Sciatic nerve (tissue), 2 donors: ENCODE measurements at regions not wholly inside any gene's neighbourhood (a gene's known extent, or its start where the extent isn't known, plus 50 kb on each side); places are given as distances from the start of the nearest gene placed in this dataset.
A peak's percentile ranks its signal among the peaks of the same experiment; 100 is the strongest.

Experiments used
- ATAC-seq: fragments of 200-7000 bp; cut with Tn5 transposase; one replicate; pipeline ENCODE4 v1.9.1; 2020; ENCODE audit warnings: mild to moderate bottlenecking, moderate library complexity
- DNase-seq: peaks from one replicate; pipeline ENCODE4 v3.0.0-alpha.2; 2020; ENCODE audit warnings: low spot score
- intact Hi-C: fragments of 100-400 bp; cut with DNase I; formaldehyde crosslinking; loops from one replicate; pipeline ENCODE4 v1.14.2; 2022
- donor health status: DM: no; HTN: no; CAD: no.
- donor health status: DM: no; HTN: no; CAD: no.

GRCh38 chr18:45251236-45251635 is 364.0 kb upstream of the SLC14A2 start:
- no peak for DNase-seq
- intact Hi-C loops = no loop called here
- no peak for ATAC-seq

DNA sequence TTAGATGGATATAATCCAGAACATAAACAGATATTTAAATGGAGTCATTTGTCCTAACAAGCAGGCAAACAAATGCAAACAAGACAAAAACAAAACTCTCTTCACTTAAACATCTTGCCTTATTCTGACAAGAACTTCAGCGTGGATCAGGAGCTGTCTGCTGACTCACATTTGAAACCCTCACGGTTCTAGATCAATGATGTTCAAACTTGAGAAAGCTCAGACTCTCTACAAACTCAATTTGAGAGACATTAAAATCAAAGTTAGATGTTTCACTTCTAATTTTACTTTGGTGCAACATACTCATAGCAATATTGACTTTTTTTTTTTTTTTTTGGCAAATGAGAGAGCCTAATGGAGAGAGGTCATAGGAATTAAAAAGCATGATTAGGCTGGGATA is 362.8 kb upstream of the SLC14A2 start:
- no peak for DNase-seq
- intact Hi-C loops = no loop called here
- no peak for ATAC-seq

- intact Hi-C loops = no loop called here
- no peak for DNase-seq
- no peak for ATAC-seq
Measured at GRCh38 chr18:45253056-45253565, 362.2 kb upstream of the SLC14A2 start.

- ATAC-seq (peak; percentile 38), DNase-seq (no peak)
- intact Hi-C loops = no loop called here
Measured at GRCh38 chr18:45253973-45254708, 361.1 kb upstream of the SLC14A2 start.

DNA sequence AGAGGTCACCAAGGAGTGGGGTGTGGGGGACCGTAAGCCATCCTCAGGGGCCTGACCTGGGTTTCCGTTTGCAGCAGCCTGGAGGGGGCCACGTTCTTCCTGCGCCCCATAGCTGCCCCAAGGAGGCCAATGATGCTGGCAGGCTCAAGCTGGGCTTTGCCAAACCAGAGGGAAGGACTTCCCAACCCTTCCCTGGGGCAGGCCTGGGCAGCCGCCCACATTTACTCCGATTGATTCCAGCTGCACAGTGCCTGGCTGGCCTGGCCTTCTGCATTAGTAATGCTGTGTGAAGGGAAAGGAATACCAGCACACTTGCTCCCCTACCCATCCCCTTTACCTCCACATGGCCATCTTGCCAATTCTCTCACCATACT is 360.6 kb upstream of the SLC14A2 start:
- ATAC-seq = peak; percentile 91
- intact Hi-C loops = no loop called here
- DNase-seq = peak; percentile 77

DNA sequence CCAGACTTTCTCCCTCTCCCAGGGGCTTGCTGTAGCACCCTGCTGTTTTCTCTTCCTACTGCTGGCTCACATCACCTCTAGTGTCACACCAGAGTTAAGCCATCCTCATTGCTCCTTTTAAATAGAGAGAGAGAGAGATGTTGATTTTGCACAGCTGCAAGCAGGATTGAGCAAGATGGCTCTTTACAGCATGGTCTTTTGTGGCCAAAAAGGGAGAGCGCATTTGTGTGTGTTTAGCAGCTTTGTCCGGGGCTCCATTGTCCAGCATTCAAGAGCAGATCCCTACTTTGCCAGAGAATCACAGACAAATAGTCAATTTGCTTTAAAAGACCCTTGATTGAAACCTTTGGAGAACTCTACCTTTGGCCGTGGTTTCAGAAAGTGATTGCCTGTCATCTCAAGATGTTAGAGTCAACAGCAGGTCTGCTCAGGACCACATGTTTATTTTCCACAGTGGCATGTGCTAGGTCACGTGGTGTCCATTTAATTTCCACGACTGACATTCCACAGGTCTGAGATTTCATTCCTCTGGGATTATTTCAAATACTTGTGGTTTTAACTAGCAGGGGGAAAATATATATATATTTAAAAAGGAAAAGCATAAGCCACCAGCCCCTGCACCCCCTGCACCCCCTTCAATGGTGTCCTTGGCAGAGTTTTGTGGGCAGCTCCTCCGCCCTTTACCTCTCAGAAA is 359.9 kb upstream of the SLC14A2 start:
- no peak for DNase-seq
- intact Hi-C loops = no loop called here
- peak; percentile 91 for ATAC-seq

GRCh38 chr18:45260125-45260524 is 355.2 kb upstream of the SLC14A2 start:
- ATAC-seq (no peak), DNase-seq (no peak)
- intact Hi-C loops = no loop called here

DNA sequence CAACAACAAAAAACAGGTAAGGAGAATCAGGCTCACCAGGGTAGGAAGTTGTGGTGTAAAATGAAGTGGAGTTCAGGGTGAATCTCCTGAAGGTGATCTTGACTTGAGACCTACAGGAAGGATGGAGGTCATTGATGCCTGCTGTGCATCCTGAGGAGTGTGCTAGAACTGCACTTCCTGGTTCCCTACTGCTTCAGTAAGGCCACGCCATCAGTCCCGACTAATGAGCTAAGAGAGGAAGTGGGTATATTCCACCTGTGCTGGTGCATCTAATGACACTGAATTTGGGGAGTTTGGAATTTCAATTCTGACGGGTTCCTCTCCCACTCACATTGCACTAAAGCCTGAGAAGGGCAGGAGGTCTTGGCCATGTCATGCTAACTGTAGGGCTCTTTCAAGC is 349.3 kb upstream of the SLC14A2 start:
- no peak for DNase-seq
- intact Hi-C loops = no loop called here
- ATAC-seq = no peak

DNA sequence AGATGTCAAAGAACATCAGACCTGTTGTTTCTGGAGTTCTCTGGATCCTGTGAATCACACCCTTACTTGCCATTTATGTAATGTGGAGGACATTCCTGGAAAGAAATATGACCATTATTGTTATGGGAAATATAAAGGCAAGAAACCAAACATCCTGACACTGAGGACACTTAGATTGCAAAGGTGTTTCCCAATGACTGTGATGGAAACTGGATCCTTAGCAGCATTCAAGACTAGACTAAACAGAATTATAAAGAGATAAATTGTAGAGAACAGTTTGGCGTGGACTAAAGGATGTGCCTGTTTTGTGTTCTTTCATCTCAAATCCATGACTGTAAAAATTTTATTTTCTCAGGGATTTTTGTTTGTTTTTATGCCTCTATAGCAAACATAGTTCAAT is 347.7 kb upstream of the SLC14A2 start:
- DNase-seq = no peak
- ATAC-seq = no peak
- intact Hi-C loops = no loop called here

- intact Hi-C loops = no loop called here
- ATAC-seq (no peak), DNase-seq (no peak)
Measured at GRCh38 chr18:45268583-45268982, 346.7 kb upstream of the SLC14A2 start.

GRCh38 chr18:45270289-45270771 is 344.9 kb upstream of the SLC14A2 start:
- ATAC-seq (no peak), DNase-seq (no peak)
- intact Hi-C loops = no loop called here

GRCh38 chr18:45274026-45274425 is 341.2 kb upstream of the SLC14A2 start:
- ATAC-seq = no peak
- no peak for DNase-seq
- intact Hi-C loops = no loop called here

DNA sequence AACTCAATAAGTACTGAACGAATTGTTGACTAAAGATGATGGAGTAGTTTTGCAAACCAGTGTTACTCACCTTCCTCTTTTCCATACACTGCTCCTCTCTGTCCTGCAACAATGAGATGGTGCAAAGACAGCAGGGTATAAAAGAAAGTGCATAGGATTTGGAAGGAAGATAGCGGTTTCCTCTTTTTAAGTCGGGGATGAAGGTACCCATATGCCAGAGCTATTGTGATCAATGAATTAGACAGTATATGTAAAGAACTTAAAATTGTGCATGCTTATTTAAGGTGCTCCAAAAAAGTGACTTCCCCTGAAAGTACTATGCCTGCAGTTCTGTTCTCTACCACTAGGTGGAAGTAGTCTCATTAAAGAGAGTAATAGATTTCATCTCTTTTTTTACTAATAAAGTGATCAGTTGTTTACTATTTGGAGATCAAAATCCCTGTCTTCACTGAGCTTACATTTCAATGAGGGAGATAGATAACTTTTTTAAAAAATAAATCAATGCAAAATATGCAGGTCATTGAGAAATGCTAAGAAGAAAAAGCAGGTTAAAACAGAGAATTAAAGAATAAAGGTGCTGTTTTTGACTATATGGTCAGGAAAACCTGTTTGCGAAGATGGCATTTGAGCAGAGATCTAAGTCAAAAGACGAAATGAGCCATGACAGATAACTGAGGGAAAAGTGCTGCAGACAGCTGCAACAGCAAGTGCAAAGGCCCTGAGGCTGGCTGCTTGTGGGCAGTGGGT is 339.7 kb upstream of the SLC14A2 start:
- no peak for DNase-seq
- intact Hi-C loops = no loop called here
- no peak for ATAC-seq

DNA sequence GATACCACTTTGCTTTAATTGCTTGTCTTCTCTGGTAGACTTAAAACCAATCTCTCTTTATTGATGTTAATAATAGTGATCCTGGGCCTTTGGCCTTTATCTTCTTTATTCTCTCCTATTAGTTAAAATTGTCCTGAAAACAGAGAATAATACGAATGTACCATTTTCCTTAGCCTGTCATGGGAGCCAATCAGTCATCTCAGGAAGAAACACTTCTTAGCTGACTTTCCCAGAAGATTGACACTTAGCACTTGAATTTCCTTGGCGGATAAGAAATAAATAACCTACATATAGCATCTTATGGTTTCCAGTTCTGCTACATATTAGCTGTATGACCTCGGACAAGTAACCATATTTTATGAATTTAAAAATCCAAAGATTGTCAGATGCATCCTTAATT is 338.4 kb upstream of the SLC14A2 start:
- no peak for DNase-seq
- intact Hi-C loops = no loop called here
- no peak for ATAC-seq

DNA sequence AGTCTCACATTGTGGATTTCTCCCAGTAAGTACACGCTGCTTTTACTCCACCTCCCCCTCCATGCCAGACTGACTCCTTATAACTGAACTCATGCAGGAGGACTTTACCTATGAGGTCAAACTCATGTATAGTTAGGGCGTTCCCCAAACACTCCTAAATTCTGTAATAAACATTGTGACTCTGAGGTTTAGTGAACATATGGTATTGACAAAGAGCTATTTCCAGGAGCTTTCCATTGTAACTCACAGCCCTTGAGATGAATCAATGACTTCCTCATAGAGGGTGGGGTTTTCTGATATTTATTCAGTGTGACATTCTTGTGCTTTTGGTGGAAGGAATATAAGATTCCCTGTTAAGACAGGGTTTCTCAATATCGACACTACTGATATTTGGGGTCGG is 337.4 kb upstream of the SLC14A2 start:
- intact Hi-C loops = no loop called here
- no peak for DNase-seq
- ATAC-seq = no peak

DNA sequence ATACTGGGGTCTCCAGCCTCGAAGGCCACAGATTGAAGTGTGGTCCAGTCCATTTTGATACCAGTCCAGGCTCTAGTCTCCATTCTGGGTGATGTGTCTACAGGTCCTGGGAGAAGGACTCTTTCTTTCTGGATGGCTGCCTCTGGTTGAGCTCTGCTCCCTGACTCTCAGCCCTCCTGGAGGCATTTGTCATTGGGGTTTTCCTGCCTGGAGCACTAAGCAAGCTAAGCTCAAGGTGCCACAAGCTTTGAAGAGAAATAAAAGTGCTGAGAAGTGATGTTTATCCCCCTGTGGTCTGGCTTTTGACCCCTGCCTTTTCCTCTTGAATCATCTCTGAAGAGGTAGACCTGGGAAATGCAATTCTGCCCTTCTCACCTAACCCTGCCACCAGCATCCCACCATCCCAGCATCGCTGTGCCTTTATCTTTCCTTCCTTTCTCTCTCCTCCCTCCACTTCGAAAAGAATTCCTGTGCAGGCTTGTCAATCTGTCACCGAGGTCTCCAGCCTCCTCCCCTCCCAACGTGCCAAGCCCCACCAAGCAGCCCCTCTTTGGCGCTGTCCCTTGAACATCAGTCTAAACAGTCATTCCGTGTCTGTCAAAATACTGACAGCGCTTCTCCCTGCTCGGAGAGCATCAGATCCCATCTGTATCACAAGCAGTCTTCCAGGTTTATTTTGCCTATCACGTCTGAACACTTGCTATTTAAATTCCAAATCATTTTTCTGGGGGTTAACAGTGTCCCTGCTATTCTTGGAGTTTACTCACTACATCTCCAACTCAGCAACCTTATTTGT is 334.6 kb upstream of the SLC14A2 start:
- intact Hi-C loops = no loop called here
- ATAC-seq = no peak
- DNase-seq = no peak

GRCh38 chr18:45282101-45282812 is 333.0 kb upstream of the SLC14A2 start:
- DNase-seq = no peak
- ATAC-seq = no peak
- intact Hi-C loops = no loop called here

DNA sequence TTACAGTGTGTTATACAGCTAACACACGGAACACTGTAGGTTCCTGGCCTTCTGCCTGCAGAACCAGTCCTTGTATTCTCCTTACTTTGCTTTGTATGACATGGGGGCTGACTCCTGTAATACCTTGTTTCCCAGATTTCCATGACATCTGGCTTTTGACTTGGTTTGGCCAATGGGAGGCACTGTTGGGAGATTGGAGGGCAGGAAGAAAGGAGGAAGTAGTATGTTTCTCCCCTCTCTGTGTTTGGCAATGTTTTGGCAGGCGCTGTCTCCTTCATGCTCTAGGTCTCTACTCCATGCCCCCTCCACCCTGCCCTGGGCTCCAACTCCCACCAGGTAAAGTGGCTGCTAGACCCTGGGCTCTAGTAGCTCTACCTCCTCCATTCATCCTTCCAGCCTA is 331.1 kb upstream of the SLC14A2 start:
- intact Hi-C loops = no loop called here
- DNase-seq = no peak

DNA sequence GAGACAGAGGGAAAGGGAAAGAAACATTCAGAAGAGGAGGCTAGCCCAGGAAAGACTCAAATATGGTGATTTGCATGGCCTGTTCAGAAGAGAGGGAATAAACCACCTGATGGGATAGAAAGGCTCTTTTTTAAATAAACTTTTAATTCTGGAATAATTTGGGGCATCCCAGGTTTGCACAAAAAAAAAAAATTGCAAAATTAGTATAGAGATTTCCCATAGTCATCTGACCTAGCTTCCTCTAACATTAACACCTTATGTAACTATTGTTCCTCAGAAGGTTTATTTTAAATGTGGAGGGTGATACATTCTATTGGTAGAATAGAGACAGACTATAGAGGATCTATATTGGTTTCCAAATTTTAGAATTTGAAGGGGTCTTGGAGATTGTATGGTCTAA is 330.4 kb upstream of the SLC14A2 start:
- no peak for ATAC-seq
- no peak for DNase-seq
- intact Hi-C loops = no loop called here

More for the DNA sequence above, 331.1 kb upstream of the SLC14A2 start:
- ATAC-seq = no peak
